WTC11 (cell line): ENCODE measurements at regions not wholly inside any gene's neighbourhood (a gene's known extent, or its start where the extent isn't known, plus 50 kb on each side); places are given as distances from the start of the nearest gene placed in this dataset.

Experiments used
- ATAC-seq: fragments of 200-7000 bp; cut with Tn5 transposase; 2 replicates; pipeline ENCODE4 v1.10.0; 2021; ENCODE audit warnings: mild to moderate bottlenecking, moderate library complexity
- CTCF ChIA-PET: fragments of 300-600 bp; sonication (Branson Sonifier 250); formaldehyde crosslinking; loops from one replicate; lab custom pipeline; 2021; ENCODE audit warnings: antibody characterized with exemption; lab: Charles Lee
- POLR2A ChIA-PET: fragments of 350-600 bp; sonication (Branson Sonifier 250); formaldehyde crosslinking; loops from one replicate; lab custom pipeline; 2021; ENCODE audit warnings: antibody characterized with exemption; lab: Charles Lee
- DNase-seq: peaks from one replicate; pipeline ENCODE4 v3.0.0; 2021; ENCODE audit warnings: low spot score
- H3K27ac Mint-ChIP-seq: 2 replicates; pipeline ENCODE4 v1.8.0; 2021; ENCODE audit warnings: mixed read lengths
- H3K27me3 Mint-ChIP-seq: 2 replicates; pipeline ENCODE4 v1.8.0; 2021; ENCODE audit warnings: low read depth, mild to moderate bottlenecking, moderate library complexity, mixed read lengths
- H3K36me3 Mint-ChIP-seq: 2 replicates; pipeline ENCODE4 v1.8.0; 2021; ENCODE audit warnings: mixed read lengths
- H3K4me1 Mint-ChIP-seq: 2 replicates; pipeline ENCODE4 v1.8.0; 2022; ENCODE audit warnings: mixed read lengths
- H3K4me3 Mint-ChIP-seq: 2 replicates; pipeline ENCODE4 v1.8.0; 2021; ENCODE audit warnings: mild to moderate bottlenecking, moderate library complexity, mixed read lengths
- H3K9me3 Mint-ChIP-seq: 2 replicates; pipeline ENCODE4 v1.8.0; 2021; ENCODE audit warnings: mixed read lengths
- AFF4 ChIP-seq: sonication (generic); formaldehyde crosslinking; IDR thresholded peaks from 2 replicates; pipeline ENCODE4 v1.8.1; 2023; ENCODE audit warnings: mild to moderate bottlenecking, missing genetic modification reagents, borderline replicate concordance
- ARID4B ChIP-seq: sonication (generic); formaldehyde crosslinking; IDR thresholded peaks from 2 replicates; pipeline ENCODE4 v1.8.0; 2023; ENCODE audit warnings: missing genetic modification reagents, mild to moderate bottlenecking, borderline replicate concordance
- ATF1 ChIP-seq: sonication (generic); formaldehyde crosslinking; IDR thresholded peaks from 2 replicates; pipeline ENCODE4 v1.8.1; 2023; ENCODE audit warnings: mild to moderate bottlenecking, moderate library complexity, missing genetic modification reagents
- ATF3 ChIP-seq: sonication (generic); formaldehyde crosslinking; conservative IDR thresholded peaks from 2 replicates; pipeline ENCODE4 v1.8.1; 2022; ENCODE audit warnings: mild to moderate bottlenecking, missing genetic modification reagents
- E2F4 ChIP-seq: sonication (generic); formaldehyde crosslinking; IDR thresholded peaks from 2 replicates; pipeline ENCODE4 v1.8.1; 2022; ENCODE audit warnings: low read depth, mild to moderate bottlenecking, moderate library complexity, missing genetic modification reagents, borderline replicate concordance
- EMX1 ChIP-seq: fragments of 250-450 bp; sonication (Bioruptor Pico); IDR thresholded peaks from 2 replicates; pipeline ENCODE4 v1.8.0; 2021; ENCODE audit warnings: mild to moderate bottlenecking
- FOXJ3 ChIP-seq: sonication (generic); formaldehyde crosslinking; IDR thresholded peaks from 2 replicates; pipeline ENCODE4 v1.9.0; 2021; ENCODE audit warnings: missing genetic modification reagents, mild to moderate bottlenecking, borderline replicate concordance
- GTF2I ChIP-seq: fragments of 250-450 bp; sonication (Bioruptor Pico); conservative IDR thresholded peaks from 2 replicates; pipeline ENCODE4 v1.4.0; 2021; ENCODE audit warnings: mild to moderate bottlenecking
- HMGXB4 ChIP-seq: sonication (generic); formaldehyde crosslinking; IDR thresholded peaks from 2 replicates; pipeline ENCODE4 v1.8.1; 2023; ENCODE audit warnings: mild to moderate bottlenecking, moderate library complexity, missing genetic modification reagents
- MLX ChIP-seq: sonication (generic); formaldehyde crosslinking; IDR thresholded peaks from 2 replicates; pipeline ENCODE4 v1.8.1; 2023; ENCODE audit warnings: mild to moderate bottlenecking, missing genetic modification reagents, moderate library complexity
- NFATC4 ChIP-seq: fragments of 250-450 bp; sonication (Bioruptor Pico); IDR thresholded peaks from 2 replicates; pipeline ENCODE4 v1.9.0; 2021; ENCODE audit warnings: mild to moderate bottlenecking
- NFYB ChIP-seq: sonication (generic); formaldehyde crosslinking; conservative IDR thresholded peaks from 2 replicates; pipeline ENCODE4 v1.8.0; 2022; ENCODE audit warnings: low read depth, missing genetic modification reagents
- NR1H2 ChIP-seq: sonication (generic); formaldehyde crosslinking; IDR thresholded peaks from 2 replicates; pipeline ENCODE4 v1.9.0; 2021; ENCODE audit warnings: mild to moderate bottlenecking, moderate library complexity, missing genetic modification reagents
- NR2C2 ChIP-seq: sonication (generic); formaldehyde crosslinking; IDR thresholded peaks from 2 replicates; pipeline ENCODE4 v1.8.0; 2022; ENCODE audit warnings: mild to moderate bottlenecking, missing genetic modification reagents
- SOX15 ChIP-seq: fragments of 250-450 bp; sonication (Bioruptor Pico); IDR thresholded peaks from 2 replicates; pipeline ENCODE4 v1.9.0; 2021; ENCODE audit warnings: mild to moderate bottlenecking
- SP1 ChIP-seq: sonication (generic); formaldehyde crosslinking; conservative IDR thresholded peaks from 2 replicates; pipeline ENCODE4 v1.8.1; 2022; ENCODE audit warnings: missing genetic modification reagents
- STAT6 ChIP-seq: sonication (generic); formaldehyde crosslinking; conservative IDR thresholded peaks from 2 replicates; pipeline ENCODE4 v1.8.1; 2023; ENCODE audit warnings: mild to moderate bottlenecking, low read depth, missing genetic modification reagents, moderate library complexity
- TCF7 ChIP-seq: sonication (generic); formaldehyde crosslinking; IDR thresholded peaks from 2 replicates; pipeline ENCODE4 v1.8.0; 2022; ENCODE audit warnings: mild to moderate bottlenecking, low read depth, missing genetic modification reagents, moderate library complexity
- TEAD1 ChIP-seq: sonication (generic); formaldehyde crosslinking; IDR thresholded peaks from 2 replicates; pipeline ENCODE4 v1.8.0; 2022; ENCODE audit warnings: mild to moderate bottlenecking, missing genetic modification reagents
- USF1 ChIP-seq: sonication (generic); formaldehyde crosslinking; IDR thresholded peaks from 2 replicates; pipeline ENCODE4 v1.8.0; 2022; ENCODE audit warnings: mild to moderate bottlenecking, missing genetic modification reagents

- no peak for TF ChIP-seq AFF4 (CRISPR knock-in tag)
- no peak for TF ChIP-seq ATF3 (CRISPR knock-in tag)
- TF ChIP-seq MLX (CRISPR knock-in tag) = no peak
- no peak for TF ChIP-seq GTF2I (CRISPR knock-in tag)
- no peak for TF ChIP-seq NR1H2 (CRISPR knock-in tag)
- TF ChIP-seq USF1 = no peak
- TF ChIP-seq TEAD1 (CRISPR knock-in tag) = no peak
- no peak for TF ChIP-seq SP1
- no peak for TF ChIP-seq ARID4B (CRISPR knock-in tag)
- no peak for TF ChIP-seq NR2C2 (CRISPR knock-in tag)
- no peak for TF ChIP-seq E2F4 (CRISPR knock-in tag)
- peaks cover 9% of the 10 kb centered on the region for H3K27me3 Mint-ChIP-seq
- no peak overlapping the region for H3K4me3 Mint-ChIP-seq
- POLR2A ChIA-PET = interaction anchor here (0.6 kb wide), 1 partner anchor 415 kb away, joined by 3 read pairs; no protein-coding TSS in a partner anchor
- no peak overlapping the region for H3K27ac Mint-ChIP-seq
- ATAC-seq = no peak
- CTCF ChIA-PET = interaction anchor here (1.7 kb wide), 1 partner anchor 89 kb away, joined by 5 read pairs; no protein-coding TSS in a partner anchor
- no peaks in the 10 kb centered on the region for H3K9me3 Mint-ChIP-seq
- no peak for DNase-seq
- no peaks in the 10 kb centered on the region for H3K36me3 Mint-ChIP-seq
- H3K4me1 Mint-ChIP-seq = peaks cover 74% of the 10 kb centered on the region
Measured at GRCh38 chr9:21554813-21555212, 72.7 kb upstream of the IFNE start.

GRCh38 chr9:21555911-21556310 is 73.8 kb upstream of the IFNE start:
- CTCF ChIA-PET = no interaction called here
- DNase-seq (no peak), ATAC-seq (no peak)
- POLR2A ChIA-PET = no interaction called here
- peaks cover 14% of the 10 kb centered on the region for H3K27me3 Mint-ChIP-seq
- peaks cover 69% of the 10 kb centered on the region for H3K4me1 Mint-ChIP-seq
- no peaks in the 10 kb centered on the region for H3K9me3 Mint-ChIP-seq
- peak overlapping the region; percentile 22 for H3K27ac Mint-ChIP-seq
- H3K4me3 Mint-ChIP-seq = no peak overlapping the region
- H3K36me3 Mint-ChIP-seq = no peaks in the 10 kb centered on the region
- TF ChIP-seq ATF1 (no peak), EMX1 (CRISPR knock-in tag) (no peak), STAT6 (CRISPR knock-in tag) (no peak), HMGXB4 (CRISPR knock-in tag) (no peak), SOX15 (CRISPR knock-in tag) (no peak), TCF7 (CRISPR knock-in tag) (no peak), NFATC4 (CRISPR knock-in tag) (no peak), NFYB (no peak), NR1H2 (CRISPR knock-in tag) (no peak), FOXJ3 (CRISPR knock-in tag) (no peak)
